Activated CD4-positive, alpha-beta T cell treated with anti-CD3 and anti-CD28 coated beads for 24 hours (primary cell): ENCODE measurements at regions not wholly inside any gene's neighbourhood (a gene's known extent, or its start where the extent isn't known, plus 50 kb on each side); places are given as distances from the start of the nearest gene placed in this dataset.
"Not testable (repeated sequence)": the region's sequence is repeated elsewhere in the genome, so short reads cannot be mapped to it uniquely, and the experiment has no call there.

Experiments used
- DNase-seq, 2 donors: peaks; one replicate each; pipeline ENCODE4 v3.0.0-alpha.2; 2020; ENCODE audit warnings: low read depth in 2 of 2

DNA sequence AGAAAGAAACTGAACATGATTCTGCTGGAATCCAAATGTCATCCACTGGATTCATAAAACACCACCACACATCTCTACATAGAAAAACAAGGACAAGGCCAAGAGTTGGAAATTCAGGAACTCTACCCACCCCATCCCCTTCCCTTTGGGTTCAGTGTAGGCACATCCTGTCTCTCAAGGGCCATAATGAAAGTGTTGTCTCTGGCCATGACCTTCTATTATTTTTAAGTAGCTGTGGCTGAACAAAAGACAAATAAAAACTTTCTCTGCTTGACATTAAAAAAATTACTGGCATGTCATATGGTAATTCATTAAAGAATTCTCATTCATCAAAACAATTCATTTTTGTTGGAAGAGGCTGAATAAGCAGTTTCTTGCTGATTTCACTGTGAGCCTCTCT lies 54.9 kb upstream of the ZBTB18 start:
- DNase-seq = no peak

DNA sequence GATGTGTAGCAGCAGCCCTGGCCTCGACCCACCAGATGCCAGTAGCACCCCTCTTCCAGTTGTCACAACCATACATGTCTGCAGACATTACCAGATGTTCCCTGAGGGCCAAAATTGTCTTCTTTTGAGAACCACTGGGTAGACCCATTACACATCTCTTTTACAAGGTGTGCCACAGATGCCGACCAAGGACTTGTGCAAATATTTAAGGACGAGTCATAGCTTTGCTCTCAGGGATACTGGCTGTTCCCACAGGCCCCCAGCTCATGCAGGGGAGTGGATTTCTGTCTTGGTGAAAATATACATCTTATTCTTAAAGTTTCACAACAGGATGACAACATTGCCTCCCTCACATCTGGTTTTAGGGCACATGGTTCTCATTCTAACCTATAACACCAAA lies 59.4 kb upstream of the ZBTB18 start:
- DNase-seq = no peak

DNA sequence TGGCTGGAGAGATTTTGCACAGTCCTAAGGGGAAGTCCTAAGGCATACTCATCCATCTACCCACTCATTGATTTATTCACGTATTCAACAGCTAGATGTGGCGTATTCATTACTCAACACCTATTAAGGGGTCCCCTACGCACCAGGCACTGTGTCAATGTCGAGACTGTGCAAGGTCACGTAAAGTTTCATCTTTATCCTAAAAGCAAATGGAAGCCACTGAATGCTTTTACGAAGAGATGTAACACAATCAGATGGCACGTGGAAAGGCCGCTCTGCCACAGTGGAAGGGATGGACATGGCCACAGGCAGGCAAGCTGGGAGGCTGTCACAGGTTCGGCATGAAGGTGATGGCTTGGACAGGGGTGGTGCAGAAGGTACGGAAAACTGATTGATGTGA lies 66.3 kb upstream of the ZBTB18 start:
- no peak for DNase-seq

DNA sequence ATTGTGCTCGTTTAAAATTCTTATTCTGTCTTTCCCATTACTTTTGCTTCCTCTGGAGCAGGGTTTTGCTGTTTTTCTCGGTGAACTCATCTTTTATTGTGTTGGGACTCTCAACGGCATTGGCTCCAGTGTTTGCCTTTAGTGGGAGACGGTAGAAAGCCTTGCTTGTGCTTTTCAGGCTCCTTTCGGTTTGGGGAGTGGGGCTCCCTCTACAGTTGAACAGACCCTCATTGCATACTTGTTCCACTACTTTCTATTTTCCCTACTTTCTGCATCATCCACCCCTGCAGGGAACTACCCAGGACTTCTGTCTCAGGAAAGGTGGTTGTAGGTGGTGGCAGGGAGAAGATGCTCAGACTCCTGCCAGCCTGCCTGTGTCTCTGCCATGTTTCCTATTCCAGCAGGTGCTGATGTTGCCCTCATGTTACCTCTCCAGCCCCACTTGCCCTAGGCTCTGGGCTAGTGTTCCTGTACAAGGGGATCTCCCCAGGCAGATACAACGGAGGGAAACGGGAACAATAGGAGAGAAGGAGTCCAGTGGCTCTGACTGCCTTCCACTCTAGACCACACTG lies 68.5 kb upstream of the ZBTB18 start:
- DNase-seq = no peak

DNA sequence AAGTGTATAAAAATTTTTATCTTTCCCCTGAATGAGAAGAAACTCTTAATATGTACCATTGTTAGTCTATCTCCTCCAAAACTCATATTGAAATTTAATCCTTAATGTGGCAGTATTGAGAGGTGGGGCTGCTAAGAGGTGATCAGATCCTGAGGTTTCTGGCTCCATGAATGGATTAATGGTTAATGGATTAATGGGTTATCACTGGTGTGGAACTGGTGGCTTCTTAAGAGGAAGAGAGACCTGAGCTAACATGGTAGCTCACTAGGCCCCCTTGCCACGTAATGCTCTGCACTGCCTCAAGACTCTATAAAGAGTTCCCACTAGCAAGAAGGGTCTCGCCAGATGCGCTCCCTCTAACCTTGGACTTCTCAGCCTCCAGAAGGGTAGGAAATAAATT lies 70.6 kb upstream of the ZBTB18 start:
- DNase-seq = no peak

DNA sequence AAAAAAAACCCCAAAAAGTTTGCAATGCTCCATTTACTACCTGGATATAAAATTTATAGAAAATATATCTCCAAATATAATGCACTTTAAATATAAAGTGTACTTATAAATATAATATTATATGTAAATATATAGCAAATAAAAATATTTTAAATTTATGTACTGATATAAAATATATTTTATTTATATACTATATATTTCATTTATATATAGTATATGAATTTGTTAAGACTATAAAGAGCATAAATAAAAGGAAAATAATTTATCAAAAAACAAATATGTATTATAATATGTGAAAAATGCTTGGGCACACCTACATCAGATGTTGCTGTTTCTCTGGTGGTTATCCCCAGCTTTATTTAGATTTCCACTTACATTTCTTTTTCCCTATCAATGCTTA lies 71.0 kb upstream of the ZBTB18 start:
- DNase-seq = no peak

DNA sequence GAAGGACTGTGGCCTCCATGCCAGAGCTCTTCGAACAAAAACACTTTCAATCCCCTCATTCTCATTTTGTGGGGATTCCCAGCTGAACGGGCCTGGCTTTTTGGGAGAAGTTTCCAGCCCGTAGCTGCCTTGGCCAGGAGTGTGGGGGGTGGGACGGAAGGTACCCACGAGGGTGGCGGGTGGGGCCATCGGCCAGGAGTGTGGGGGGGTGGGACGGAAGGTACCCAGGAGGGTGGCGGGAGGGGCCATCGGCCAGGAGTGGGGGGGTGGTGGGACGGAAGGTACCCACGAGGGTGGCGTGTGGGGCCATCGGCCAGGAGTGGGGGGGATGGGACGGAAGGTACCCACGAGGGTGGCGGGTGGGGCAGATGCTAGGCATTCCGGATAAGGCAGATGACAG lies 71.7 kb upstream of the ZBTB18 start:
- DNase-seq = no peak

DNA sequence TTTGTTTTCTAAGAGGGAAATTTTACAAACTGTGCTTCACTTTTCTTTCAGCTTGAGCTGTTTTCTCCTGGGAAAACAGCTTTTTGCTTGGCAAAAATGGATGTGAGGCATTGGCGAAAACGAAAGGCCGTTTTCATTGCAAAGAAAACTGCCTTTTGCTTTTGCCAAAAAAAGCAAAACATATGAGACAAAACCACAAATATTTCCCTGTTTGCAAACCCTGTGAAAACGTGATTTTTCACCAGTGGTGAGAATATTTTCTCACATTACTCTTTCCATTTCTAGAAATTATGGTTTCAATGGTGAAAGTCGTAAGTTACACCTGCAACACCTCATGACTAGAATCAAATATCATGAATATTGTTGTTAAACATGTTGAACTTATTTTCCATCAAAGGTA lies 74.0 kb upstream of the ZBTB18 start:
- DNase-seq = no peak

DNA sequence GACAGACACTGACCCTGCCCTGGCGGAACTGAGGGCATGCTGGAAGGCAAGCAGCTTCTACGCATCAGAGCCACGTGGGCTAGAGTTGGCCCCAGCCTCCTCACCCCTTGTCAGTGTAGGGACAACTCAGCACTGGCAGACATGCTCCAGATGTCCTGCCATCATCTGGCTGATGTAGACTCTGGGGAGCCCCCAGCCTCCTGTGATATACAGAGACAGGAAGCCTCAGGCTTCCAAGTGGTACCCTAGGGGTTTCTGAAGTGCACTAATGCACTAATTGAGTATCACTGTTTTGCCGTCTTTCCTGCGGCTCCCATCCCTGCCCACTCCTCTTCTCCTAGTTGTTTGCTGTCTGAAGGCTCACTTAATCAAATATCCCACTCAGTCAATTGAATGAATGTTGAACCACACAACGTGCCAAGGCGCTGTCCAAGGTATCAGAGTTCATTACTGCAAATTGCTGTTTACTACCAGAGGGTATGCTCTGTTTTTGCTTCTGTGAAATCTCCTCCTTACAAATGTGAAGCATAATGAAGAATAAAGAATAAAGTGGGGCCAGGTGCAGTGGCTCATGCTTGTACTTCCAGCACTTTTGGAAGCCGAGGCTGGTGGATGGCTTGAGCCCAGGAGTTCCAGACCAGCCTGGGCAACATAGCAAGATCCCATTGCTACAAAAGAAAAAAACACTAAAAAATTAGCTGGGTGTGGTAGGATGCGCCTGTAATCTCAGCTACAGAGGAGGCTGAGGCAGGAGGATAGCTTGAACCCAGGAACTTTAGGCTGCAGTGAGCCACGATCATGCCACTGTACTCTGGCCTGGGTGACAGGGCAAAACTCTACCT lies 76.4 kb upstream of the ZBTB18 start:
- no peak for DNase-seq

DNA sequence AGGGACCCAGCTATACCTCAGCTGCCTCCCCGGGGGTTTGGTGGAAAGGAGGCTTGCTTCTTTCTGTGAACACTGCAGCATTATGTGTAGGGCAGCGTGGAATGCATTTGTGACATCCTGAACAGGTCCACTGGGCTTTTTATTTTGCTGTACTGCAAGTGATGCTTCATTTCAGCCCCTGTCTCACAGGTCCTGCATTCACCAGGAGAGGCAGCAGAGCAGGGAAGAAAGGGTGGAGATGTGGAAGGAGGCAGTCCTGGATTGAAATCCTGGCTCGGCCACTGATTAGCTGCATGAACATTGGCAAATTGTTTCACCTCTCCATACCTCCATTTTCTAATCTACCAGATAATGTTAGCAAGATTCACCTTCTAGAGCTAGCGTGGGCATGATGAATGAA lies 77.9 kb upstream of the ZBTB18 start:
- no peak for DNase-seq

DNA sequence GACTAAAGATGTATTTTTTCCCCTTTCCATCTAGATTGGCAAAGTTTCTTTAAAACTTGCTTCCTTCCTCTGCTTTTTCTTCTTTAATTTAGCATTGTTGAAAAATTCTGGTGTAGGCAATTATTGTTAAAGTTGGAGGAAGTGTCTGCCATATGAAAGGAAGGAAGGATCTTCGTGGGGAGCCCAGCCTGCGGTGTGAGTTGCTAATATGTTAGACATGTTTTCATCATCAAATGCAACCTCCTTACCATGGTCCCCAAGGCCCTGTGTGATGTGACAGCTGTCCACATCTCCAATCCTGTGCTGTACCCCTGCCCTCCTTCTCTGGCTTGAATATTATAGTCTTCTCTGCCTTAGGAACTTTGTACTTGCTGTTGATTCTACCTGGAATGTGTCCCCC lies 81.0 kb upstream of the ZBTB18 start:
- no peak for DNase-seq

DNA sequence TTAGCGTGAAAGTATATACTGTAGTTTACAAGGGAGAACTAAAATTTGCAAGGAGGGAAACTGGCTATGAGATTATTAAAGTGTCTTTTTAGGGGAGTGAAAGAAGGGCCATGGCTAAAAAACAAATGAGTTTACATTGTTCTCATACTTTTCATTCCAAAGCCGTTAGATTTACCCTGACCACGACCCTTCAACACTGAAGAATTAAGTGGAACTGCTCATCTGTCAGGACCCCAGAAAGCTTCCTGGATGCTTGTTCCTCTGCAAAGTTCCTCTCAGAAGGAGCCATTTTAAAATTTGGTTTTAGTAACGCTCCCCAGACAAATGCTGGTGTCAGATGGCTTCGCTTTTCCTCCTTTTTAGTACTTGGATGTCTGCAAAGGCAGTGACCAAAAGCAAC lies 82.7 kb upstream of the ZBTB18 start:
- DNase-seq = no peak

DNA sequence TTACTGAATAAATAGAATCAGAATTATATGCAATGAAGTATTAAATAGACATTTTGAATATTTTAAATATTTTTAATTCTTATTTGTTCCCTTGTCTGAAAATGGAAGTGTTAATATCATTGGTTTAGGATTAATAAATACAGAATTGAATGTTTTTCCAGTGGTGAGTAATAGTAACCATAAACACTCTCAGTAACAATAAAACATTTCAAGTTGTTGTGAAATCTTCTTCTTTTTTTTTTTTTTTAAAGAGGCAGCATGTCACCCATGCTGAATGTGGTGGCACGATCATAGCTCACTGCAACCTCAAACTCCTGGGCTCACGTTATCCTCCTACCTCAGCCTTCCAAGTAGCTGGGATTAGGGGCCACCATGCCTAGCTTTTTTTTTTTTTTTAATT lies 86.2 kb upstream of the ZBTB18 start:
- DNase-seq = no peak

DNA sequence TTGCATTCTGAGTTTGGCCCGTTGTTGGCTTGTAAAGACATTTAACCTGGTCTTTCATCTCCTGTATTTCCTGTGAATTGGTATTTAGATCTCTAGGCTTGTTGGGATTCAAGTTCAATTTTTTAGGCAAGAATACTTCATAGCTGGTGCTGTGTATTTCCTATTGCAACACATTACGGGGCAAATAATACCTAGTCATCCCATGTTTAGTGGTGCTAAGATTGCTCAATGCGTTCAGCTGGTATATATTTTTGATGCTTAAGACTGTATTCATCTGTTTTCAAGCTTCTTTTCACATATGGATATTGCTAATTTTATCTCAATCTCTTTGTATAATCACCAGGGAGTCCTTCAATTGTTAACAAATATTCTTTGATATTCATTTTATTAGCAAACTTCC lies 87.5 kb upstream of the ZBTB18 start:
- DNase-seq = no peak

DNA sequence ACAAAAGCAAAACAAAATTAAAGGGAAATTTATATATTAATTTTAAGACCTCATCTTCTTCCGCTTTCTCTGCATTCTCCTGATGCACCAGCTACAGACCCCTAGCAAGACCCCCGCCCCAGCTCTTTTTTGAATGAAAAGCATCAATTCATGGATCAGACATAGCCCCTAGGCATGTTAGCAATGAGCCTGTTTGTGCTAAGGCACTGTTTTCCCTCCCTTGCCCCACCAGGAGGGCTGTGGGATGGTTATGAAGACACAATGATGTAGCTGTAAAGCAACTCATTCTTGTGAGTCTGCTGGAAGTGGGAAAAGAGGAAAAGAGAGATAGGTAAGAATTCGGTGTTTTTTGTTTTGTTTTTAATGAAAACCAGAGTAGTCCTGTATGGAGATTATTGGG lies 88.5 kb upstream of the ZBTB18 start:
- no peak for DNase-seq

DNA sequence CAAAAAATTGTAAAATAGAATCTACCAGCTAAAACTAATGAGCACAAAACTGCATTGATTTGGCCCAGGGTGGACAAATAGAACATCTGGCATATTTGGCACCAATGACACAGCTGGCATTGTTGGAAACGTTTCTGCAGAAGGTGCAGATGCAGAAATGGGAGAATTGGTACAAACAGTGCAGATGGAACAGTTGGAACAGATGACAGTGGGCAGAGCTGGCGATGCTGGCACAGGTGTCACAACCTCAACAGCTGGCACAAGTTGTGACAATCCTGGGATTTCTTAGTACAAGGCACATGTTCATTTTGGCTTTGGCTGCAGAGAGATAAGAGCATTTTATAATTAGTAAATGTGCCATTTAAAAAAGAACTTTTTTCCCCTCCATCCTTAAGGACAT lies 91.1 kb upstream of the ZBTB18 start:
- no peak for DNase-seq

DNA sequence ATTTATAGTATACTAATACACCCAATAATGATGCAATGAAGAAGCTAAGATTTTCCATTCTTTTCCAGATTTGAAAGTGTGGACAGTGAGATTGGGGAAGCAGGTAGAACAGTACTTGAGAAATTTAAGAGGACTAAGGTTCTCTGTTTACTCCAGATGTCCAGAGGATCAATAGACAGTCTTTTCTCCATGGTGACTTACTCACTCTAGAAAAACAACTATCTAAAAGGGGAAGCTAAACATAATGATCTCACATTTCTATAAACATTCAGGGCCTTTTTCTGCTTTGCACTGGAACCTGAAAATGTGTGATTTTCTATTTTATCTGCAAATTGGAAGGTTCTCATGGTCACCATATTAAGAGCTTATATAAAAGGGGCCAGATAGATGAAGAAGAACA lies 93.9 kb upstream of the ZBTB18 start:
- DNase-seq = no peak

DNA sequence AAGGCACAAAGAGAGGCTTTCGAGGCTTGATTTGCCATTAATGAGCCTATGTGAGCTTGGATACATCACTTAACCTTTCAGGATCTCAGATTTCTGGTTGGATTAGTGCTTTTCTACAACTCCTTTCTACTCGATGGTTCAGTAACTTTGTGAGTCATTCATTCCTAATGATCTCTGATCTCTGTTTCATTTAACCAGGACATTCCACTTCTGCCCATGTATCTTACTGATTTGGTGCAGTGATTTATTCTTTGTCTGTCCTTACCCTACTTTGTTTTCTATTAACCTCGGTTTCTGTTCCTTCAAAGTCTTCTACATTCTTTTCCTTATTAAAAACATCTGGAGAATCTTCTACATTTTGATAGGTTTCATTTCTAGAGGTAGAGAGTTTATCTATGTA lies 94.6 kb upstream of the ZBTB18 start:
- no peak for DNase-seq

DNA sequence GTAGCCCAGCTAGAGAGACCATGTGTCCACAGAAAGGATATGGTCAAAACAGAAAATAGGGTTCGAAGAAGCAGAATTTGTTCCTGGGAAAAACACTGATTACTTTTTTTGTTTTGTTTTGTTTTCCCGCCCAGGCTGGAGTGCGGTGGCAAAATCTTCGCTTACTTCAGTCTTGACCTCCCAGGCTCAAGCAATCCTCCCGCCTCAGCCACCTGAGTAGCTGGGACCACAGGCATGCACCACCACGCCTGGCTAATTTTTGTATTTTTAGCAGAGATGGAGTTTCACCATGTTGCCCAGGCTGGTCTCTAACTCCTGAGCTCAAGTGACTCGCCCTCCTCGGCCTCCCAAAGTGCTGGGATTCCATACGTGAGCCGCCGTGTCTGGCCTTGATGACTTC lies 99.9 kb upstream of the ZBTB18 start:
- not testable (repeated sequence) for DNase-seq

DNA sequence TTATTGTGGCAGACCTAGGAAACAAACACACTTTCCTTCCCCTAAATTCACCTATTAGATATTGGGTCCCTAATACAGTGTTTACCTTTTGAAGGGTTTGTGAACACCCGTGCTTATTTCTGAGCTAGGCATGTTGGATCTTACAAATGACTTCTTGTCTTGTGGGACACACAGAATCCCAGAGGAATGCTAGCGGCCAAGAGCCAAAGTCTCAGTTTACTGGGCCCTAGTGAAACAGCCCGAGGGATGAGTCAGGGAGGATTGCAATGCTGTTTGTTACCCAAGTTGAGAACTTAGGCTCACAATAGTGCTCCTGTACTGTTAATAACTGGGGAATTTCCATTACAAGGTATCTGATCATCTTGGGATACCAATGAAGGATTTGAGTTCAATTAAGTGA lies 100.1 kb upstream of the AKT3 start:
- DNase-seq = no peak

DNA sequence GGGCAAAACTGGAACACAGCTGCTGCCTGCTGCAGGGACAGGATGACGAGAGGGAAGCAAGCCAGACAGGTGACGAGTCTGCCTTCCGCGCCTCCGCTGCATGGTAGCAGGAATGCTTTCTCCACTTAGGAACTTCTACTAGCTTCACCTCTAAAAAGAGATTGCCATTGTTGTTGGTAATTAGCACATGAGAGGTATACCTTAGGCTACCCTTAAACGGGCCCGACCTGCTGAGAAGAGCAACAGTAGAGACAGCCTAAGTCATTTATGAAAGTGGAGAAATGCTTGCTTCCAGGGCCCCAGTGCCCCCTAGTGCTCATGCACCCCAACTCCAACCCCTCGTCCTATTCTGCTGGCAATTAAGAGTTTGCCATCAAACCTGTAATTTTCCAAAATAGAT lies 96.9 kb upstream of the AKT3 start:
- DNase-seq = peak; percentile 15 to 25

DNA sequence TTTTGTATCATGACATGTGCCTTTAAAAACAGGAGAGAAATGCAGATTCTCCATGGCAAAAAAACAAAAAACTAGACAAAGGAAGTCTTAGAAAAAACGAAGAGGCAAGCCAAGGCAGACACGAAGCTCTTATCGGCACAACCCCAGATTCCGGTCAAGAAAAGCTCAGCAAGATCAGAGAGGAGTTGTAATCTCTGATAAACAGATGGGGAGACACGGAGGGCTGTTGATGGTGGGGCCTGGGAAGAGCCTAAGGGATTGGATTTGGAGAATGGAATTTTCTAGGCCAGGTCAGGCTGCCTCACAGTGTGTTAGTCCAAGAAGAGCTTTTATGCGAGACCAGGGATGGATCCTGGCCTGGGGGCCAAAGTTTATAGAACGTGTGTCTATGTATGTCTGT lies 96.2 kb upstream of the AKT3 start:
- no peak for DNase-seq

DNA sequence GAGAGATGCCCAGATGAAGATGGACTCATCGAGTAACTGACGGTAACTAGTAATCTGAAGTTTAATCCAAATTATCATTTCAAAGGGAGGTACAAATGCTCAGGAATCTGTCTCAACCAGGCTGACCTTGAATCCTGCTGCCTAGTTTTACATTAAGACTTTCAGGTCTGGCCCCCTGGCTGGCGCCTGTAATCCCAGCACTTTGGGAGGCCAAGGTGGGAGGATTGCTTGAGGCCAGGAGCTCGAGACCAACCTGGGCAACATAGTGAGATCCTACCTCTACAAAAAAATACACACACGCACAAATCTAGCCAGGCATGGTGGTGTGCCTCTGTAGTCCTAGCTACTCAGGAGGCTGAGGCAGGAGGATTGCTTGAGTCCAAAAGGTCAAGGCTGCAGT lies 95.7 kb upstream of the AKT3 start:
- DNase-seq = no peak
